H9 (cell line): ENCODE measurements at regions not wholly inside any gene's neighbourhood (a gene's known extent, or its start where the extent isn't known, plus 50 kb on each side); places are given as distances from the start of the nearest gene placed in this dataset.

ENCODE experiments used
- DNase-seq: peaks from one replicate; pipeline ENCODE4 v3.0.0-alpha.2; 2017
- H2AFZ ChIP-seq: one replicate; pipeline ENCODE4 v1.6.1; 2013; ENCODE audit warnings: mild to moderate bottlenecking, low read length, control low read depth, moderate library complexity
- H2AK5ac ChIP-seq: 2 replicates; pipeline ENCODE4 v1.6.1; 2013; ENCODE audit warnings: low read length, control low read depth, mixed read lengths; ENCODE audit not compliant: insufficient read length
- H2BK120ac ChIP-seq: one replicate; pipeline ENCODE4 v1.6.1; 2013; ENCODE audit warnings: low read depth, mild to moderate bottlenecking, low read length, control low read depth, inconsistent platforms; ENCODE audit not compliant: poor library complexity, severe bottlenecking
- H2BK12ac ChIP-seq: 2 replicates; pipeline ENCODE4 v1.6.1; 2013; ENCODE audit warnings: low read length, control low read depth, mixed read lengths, low read depth; ENCODE audit not compliant: insufficient read length
- H2BK15ac ChIP-seq: 2 replicates; pipeline ENCODE4 v1.6.1; 2013; ENCODE audit warnings: low read depth, low read length, control low read depth
- H2BK20ac ChIP-seq: one replicate; pipeline ENCODE4 v1.6.1; 2013; ENCODE audit warnings: low read depth, mild to moderate bottlenecking, low read length, control low read depth, inconsistent platforms; ENCODE audit not compliant: poor library complexity, severe bottlenecking
- H2BK5ac ChIP-seq: 2 replicates; pipeline ENCODE4 v1.6.1; 2013; ENCODE audit warnings: low read length, control low read depth, mixed read lengths; ENCODE audit not compliant: insufficient read length
- H3K14ac ChIP-seq: 2 replicates; pipeline ENCODE4 v1.6.1; 2013; ENCODE audit warnings: low read length, control low read depth; ENCODE audit not compliant: insufficient read depth
- H3K18ac ChIP-seq: 2 replicates; pipeline ENCODE4 v1.6.1; 2013; ENCODE audit warnings: low read depth, mild to moderate bottlenecking, mixed read lengths, low read length, control low read depth; ENCODE audit not compliant: insufficient read length
- H3K23ac ChIP-seq: 2 replicates; pipeline ENCODE4 v1.6.1; 2013; ENCODE audit warnings: low read length, control low read depth, mixed read lengths, low read depth; ENCODE audit not compliant: insufficient read length
- H3K23me2 ChIP-seq: 2 replicates; pipeline ENCODE4 v1.6.1; 2013; ENCODE audit warnings: low read depth, mild to moderate bottlenecking, mixed read lengths, low read length, control low read depth; ENCODE audit not compliant: insufficient read length, poor library complexity, severe bottlenecking
- H3K27ac ChIP-seq: 2 replicates; pipeline ENCODE4 v1.5.1; 2013; ENCODE audit warnings: low read length, control low read depth, mixed read lengths, low read depth; ENCODE audit not compliant: insufficient read length
- H3K27me3 ChIP-seq: 2 replicates; pipeline ENCODE4 v1.6.1; 2013; ENCODE audit warnings: low read length, control low read depth, inconsistent platforms; ENCODE audit not compliant: insufficient read depth
- H3K4ac ChIP-seq: 2 replicates; pipeline ENCODE4 v1.6.1; 2013; ENCODE audit warnings: low read depth, mild to moderate bottlenecking, control low read depth, inconsistent platforms, low read length, moderate library complexity
- H3K4me1 ChIP-seq: 2 replicates; pipeline ENCODE4 v1.6.1; 2013; ENCODE audit warnings: low read length, control low read depth, inconsistent platforms; ENCODE audit not compliant: insufficient read depth
- H3K4me2 ChIP-seq: 2 replicates; pipeline ENCODE4 v1.6.1; 2013; ENCODE audit warnings: low read length, control low read depth, mixed read lengths; ENCODE audit not compliant: insufficient read length, insufficient read depth
- H3K56ac ChIP-seq: 2 replicates; pipeline ENCODE4 v1.6.1; 2013; ENCODE audit warnings: low read depth, mild to moderate bottlenecking, mixed read lengths, low read length, control low read depth; ENCODE audit not compliant: insufficient read length
- H3K79me1 ChIP-seq: 2 replicates; pipeline ENCODE4 v1.6.1; 2013; ENCODE audit warnings: low read depth, mild to moderate bottlenecking, moderate library complexity, low read length, control low read depth, inconsistent platforms; ENCODE audit not compliant: insufficient read depth, poor library complexity, severe bottlenecking
- H3K79me2 ChIP-seq: 2 replicates; pipeline ENCODE4 v1.6.1; 2013; ENCODE audit warnings: low read length, control low read depth, inconsistent platforms; ENCODE audit not compliant: insufficient read depth
- H3K9ac ChIP-seq: 2 replicates; pipeline ENCODE4 v1.6.1; 2013; ENCODE audit warnings: low read length, control low read depth, mixed read lengths; ENCODE audit not compliant: insufficient read length; ENCODE audit errors: extremely low read depth
- H3K9me3 ChIP-seq: one replicate; pipeline ENCODE4 v1.6.1; 2013; ENCODE audit warnings: low read depth, low read length, inconsistent platforms; ENCODE audit not compliant: control insufficient read depth
- H3T11ph ChIP-seq: one replicate; pipeline ENCODE4 v1.6.1; 2013; ENCODE audit warnings: mild to moderate bottlenecking, low read length, control low read depth, inconsistent platforms
- H4K20me1 ChIP-seq: one replicate; pipeline ENCODE4 v1.6.1; 2013; ENCODE audit not compliant: control insufficient read depth, insufficient read length, insufficient read depth
- H4K5ac ChIP-seq: 2 replicates; pipeline ENCODE4 v1.6.1; 2013; ENCODE audit warnings: low read depth, mild to moderate bottlenecking, mixed read lengths, low read length, control low read depth; ENCODE audit not compliant: insufficient read length
- H4K8ac ChIP-seq: replicated peaks from 2 replicates; pipeline ENCODE4 v1.6.1; 2013; ENCODE audit warnings: low read length, control low read depth, mixed read lengths, low read depth; ENCODE audit not compliant: insufficient read length
- H4K91ac ChIP-seq: 2 replicates; pipeline ENCODE4 v1.6.1; 2013; ENCODE audit warnings: low read depth, mild to moderate bottlenecking, moderate library complexity, mixed read lengths, low read length, control low read depth; ENCODE audit not compliant: insufficient read length
- H3K27ac Mint-ChIP-seq, 3 experiments: 2 replicates in 2 of 3; 3 replicates in 1 of 3; pipeline ENCODE4 v1.8.0; 2020 to 2021; ENCODE audit warnings: mixed read lengths in 3 of 3, mild to moderate bottlenecking in 1 of 3, moderate library complexity in 1 of 3
- H3K27me3 Mint-ChIP-seq: 2 replicates; pipeline ENCODE4 v1.8.0; 2021; ENCODE audit warnings: low read depth, mild to moderate bottlenecking, moderate library complexity, mixed read lengths
- H3K36me3 Mint-ChIP-seq, 3 experiments: 2 replicates in 2 of 3; 3 replicates in 1 of 3; pipeline ENCODE4 v1.8.0; 2020 to 2021; ENCODE audit warnings: low read depth in 3 of 3, mixed read lengths in 3 of 3; ENCODE audit not compliant: insufficient read depth in 1 of 3
- H3K4me1 Mint-ChIP-seq, 2 experiments: 2 replicates each; pipeline ENCODE4 v1.8.0; 2020; ENCODE audit warnings: mixed read lengths in 2 of 2
- H3K4me3 Mint-ChIP-seq, 2 experiments: 2 replicates in 1 of 2; 3 replicates in 1 of 2; pipeline ENCODE4 v1.8.0; 2020 to 2021; ENCODE audit warnings: mild to moderate bottlenecking in 2 of 2, mixed read lengths in 2 of 2, moderate library complexity in 1 of 2
- H3K9me3 Mint-ChIP-seq, 2 experiments: 2 replicates in 1 of 2; 3 replicates in 1 of 2; pipeline ENCODE4 v1.8.0; 2020; ENCODE audit warnings: mild to moderate bottlenecking in 2 of 2, mixed read lengths in 2 of 2, moderate library complexity in 1 of 2
- WGBS: extraction: QIAGEN DNeasy Blood & Tissue Kit; methylation state at CpG from one replicate; pipeline ENCODE4 v1.1.7; 2013; ENCODE audit warnings: missing lambda C conversion rate, low lambda C conversion rate, mixed read lengths; ENCODE audit not compliant: insufficient read length; ENCODE audit errors: extremely low coverage; 5-methylcytosine and 5-hydroxymethylcytosine counted together
- TF ChIP-seq, protein P1 (sequence below): fragments of 200-600 bp; sonication (generic); conservative IDR thresholded peaks from 3 replicates; pipeline ENCODE4 v1.8.0; 2021; ENCODE audit warnings: antibody characterized with exemption, mild to moderate bottlenecking

DNA sequence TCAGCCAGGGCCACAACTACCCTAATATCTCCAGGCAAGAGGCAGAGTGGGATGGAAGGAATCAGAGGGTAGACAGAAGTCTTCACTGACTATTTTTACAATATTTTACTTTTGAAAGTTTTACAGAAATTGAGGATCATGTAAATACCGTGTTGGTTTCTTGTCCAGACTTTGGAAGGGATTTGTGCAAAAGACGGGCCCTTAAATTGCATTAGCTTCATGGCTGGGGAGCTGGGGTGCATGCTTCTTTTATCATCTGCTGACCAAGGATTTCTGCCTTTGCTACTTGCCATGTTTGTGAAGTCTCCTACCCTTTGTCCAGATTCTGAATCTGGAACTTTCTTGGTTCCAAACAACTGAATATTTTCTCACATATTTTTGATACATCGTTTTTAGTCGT is 107.7 kb upstream of the GRIN3A start:
- Histone ChIP-seq H4K5ac (no peak overlapping the region), H3K56ac (no peak overlapping the region), H3K14ac (no peak overlapping the region), H3T11ph (no peak overlapping the region), H3K79me1 (no peaks in the 10 kb centered on the region), H3K18ac (no peak overlapping the region), H3K27ac (no peak overlapping the region), H3K9me3 (no peaks in the 10 kb centered on the region), H3K4me2 (no peak overlapping the region), H4K91ac (no peak overlapping the region), H3K79me2 (no peaks in the 10 kb centered on the region), H3K4me1 (no peaks in the 10 kb centered on the region), H2BK15ac (no peak overlapping the region), H3K4ac (no peak overlapping the region), H3K23me2 (no peaks in the 10 kb centered on the region), H3K27me3 (no peaks in the 10 kb centered on the region), H2BK12ac (no peak overlapping the region), H2AK5ac (no peak overlapping the region), H4K8ac (no peak overlapping the region), H2BK5ac (no peak overlapping the region), H4K20me1 (no peaks in the 10 kb centered on the region), H3K9ac (no peak overlapping the region), H2BK20ac (no peak overlapping the region), H3K23ac (no peak overlapping the region), H2AFZ (no peak overlapping the region), H2BK120ac (no peak overlapping the region)
- H3K36me3 Mint-ChIP-seq = no peaks in the 10 kb centered on the region
- WGBS = no CpG with 5 or more reads among the region's 4 CpGs
- H3K4me3 Mint-ChIP-seq = no peak overlapping the region
- no peaks in the 10 kb centered on the region for H3K27me3 Mint-ChIP-seq
- peaks cover 0 to 5% of the 10 kb centered on the region in 2 experiments; a peak in 1 of 4 replicates for H3K4me1 Mint-ChIP-seq
- H3K27ac Mint-ChIP-seq = no peak overlapping the region
- TF ChIP-seq, protein P1, sequence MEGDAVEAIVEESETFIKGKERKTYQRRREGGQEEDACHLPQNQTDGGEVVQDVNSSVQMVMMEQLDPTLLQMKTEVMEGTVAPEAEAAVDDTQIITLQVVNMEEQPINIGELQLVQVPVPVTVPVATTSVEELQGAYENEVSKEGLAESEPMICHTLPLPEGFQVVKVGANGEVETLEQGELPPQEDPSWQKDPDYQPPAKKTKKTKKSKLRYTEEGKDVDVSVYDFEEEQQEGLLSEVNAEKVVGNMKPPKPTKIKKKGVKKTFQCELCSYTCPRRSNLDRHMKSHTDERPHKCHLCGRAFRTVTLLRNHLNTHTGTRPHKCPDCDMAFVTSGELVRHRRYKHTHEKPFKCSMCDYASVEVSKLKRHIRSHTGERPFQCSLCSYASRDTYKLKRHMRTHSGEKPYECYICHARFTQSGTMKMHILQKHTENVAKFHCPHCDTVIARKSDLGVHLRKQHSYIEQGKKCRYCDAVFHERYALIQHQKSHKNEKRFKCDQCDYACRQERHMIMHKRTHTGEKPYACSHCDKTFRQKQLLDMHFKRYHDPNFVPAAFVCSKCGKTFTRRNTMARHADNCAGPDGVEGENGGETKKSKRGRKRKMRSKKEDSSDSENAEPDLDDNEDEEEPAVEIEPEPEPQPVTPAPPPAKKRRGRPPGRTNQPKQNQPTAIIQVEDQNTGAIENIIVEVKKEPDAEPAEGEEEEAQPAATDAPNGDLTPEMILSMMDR = no peak
- no peak for DNase-seq
- no peaks in the 10 kb centered on the region for H3K9me3 Mint-ChIP-seq
